GM12864 (cell line): ENCODE measurements at regions not wholly inside any gene's neighbourhood (a gene's known extent, or its start where the extent isn't known, plus 50 kb on each side); places are given as distances from the start of the nearest gene placed in this dataset.
"Not testable (repeated sequence)": the region's sequence is repeated elsewhere in the genome, so short reads cannot be mapped to it uniquely, and the experiment has no call there.

Source experiments
- DNase-seq: peaks from one replicate; pipeline ENCODE4 v3.0.0-alpha.2; 2011; ENCODE audit warnings: low read depth
- H3K4me3 ChIP-seq: 2 replicates; pipeline ENCODE4 v1.5.1; 2011; ENCODE audit warnings: mild to moderate bottlenecking, low read depth, low read length, control low read depth
- CTCF ChIP-seq: IDR thresholded peaks from 2 replicates; pipeline ENCODE4 v1.5.1; 2011; ENCODE audit warnings: low read depth, mild to moderate bottlenecking, moderate library complexity, low read length, control low read depth, inconsistent platforms; ENCODE audit errors: missing control alignments

- not testable (repeated sequence) for DNase-seq
Observed at GRCh38 chrX:99988532-99988931, 421.5 kb downstream of the PCDH19 start.

GRCh38 chrX:99973572-99974226 is 436.4 kb downstream of the PCDH19 start:
- DNase-seq: no peak
- H3K4me3 ChIP-seq: no peak overlapping the region
- no peak for TF ChIP-seq CTCF

More at GRCh38 chrX:99988532-99988931, 421.5 kb downstream of the PCDH19 start:
- H3K4me3 ChIP-seq: not testable (repeated sequence)

GRCh38 chrX:99939883-99940232 is 470.2 kb downstream of the PCDH19 start:
- no peak for TF ChIP-seq CTCF
- DNase-seq: no peak
- H3K4me3 ChIP-seq: no peak overlapping the region

GRCh38 chrX:99939206-99939882 is 470.7 kb downstream of the PCDH19 start:
- DNase-seq, H3K4me3 ChIP-seq: not testable (repeated sequence)

GRCh38 chrX:99938464-99938863 is 471.6 kb downstream of the PCDH19 start:
- H3K4me3 ChIP-seq: no peak overlapping the region
- TF ChIP-seq CTCF: no peak
- DNase-seq: no peak

GRCh38 chrX:99933865-99934264 is 476.2 kb downstream of the PCDH19 start:
- no peak for DNase-seq
- TF ChIP-seq CTCF: no peak
- H3K4me3 ChIP-seq: no peak overlapping the region

- TF ChIP-seq CTCF: no peak
- DNase-seq: no peak
Observed at GRCh38 chrX:99914635-99915034, 495.4 kb downstream of the PCDH19 start.

GRCh38 chrX:99913611-99914010 is 496.5 kb downstream of the PCDH19 start:
- TF ChIP-seq CTCF: no peak
- no peak overlapping the region for H3K4me3 ChIP-seq
- no peak for DNase-seq

More at GRCh38 chrX:99914635-99915034, 495.4 kb downstream of the PCDH19 start:
- no peak overlapping the region for H3K4me3 ChIP-seq
